Loucy (cell line): ENCODE measurements at regions not wholly inside any gene's neighbourhood (a gene's known extent, or its start where the extent isn't known, plus 50 kb on each side); places are given as distances from the start of the nearest gene placed in this dataset.

ENCODE experiments used
- H2AFZ ChIP-seq: fragments of 200-600 bp; sonication (generic); 2 replicates; pipeline ENCODE4 v1.6.0; 2016; ENCODE audit warnings: antibody characterized with exemption, mild to moderate bottlenecking, low read length, moderate library complexity
- H3F3A ChIP-seq: fragments of 200-600 bp; 2 replicates; pipeline ENCODE4 v1.6.0; 2016; ENCODE audit warnings: antibody characterized with exemption, low read depth, mild to moderate bottlenecking
- H3K27me3 ChIP-seq: fragments of 200-600 bp; sonication (generic); 2 replicates; pipeline ENCODE4 v1.6.1; 2014; ENCODE audit warnings: low read length, mild to moderate bottlenecking; ENCODE audit not compliant: insufficient read depth, poor library complexity, severe bottlenecking
- H3K36me3 ChIP-seq: fragments of 200-600 bp; sonication (generic); 2 replicates; pipeline ENCODE4 v1.6.1; 2016; ENCODE audit warnings: low read length; ENCODE audit not compliant: insufficient read depth
- H3K4me1 ChIP-seq: fragments of 200-600 bp; sonication (generic); 2 replicates; pipeline ENCODE4 v1.5.1; 2014; ENCODE audit warnings: low read length, mild to moderate bottlenecking; ENCODE audit not compliant: insufficient read depth, poor library complexity, severe bottlenecking
- H3K4me2 ChIP-seq: fragments of 200-600 bp; sonication (generic); 2 replicates; pipeline ENCODE4 v1.6.0; 2014; ENCODE audit warnings: antibody characterized with exemption, low read length, low read depth, mild to moderate bottlenecking; ENCODE audit not compliant: poor library complexity, severe bottlenecking
- H3K4me3 ChIP-seq: fragments of 200-600 bp; sonication (generic); 2 replicates; pipeline ENCODE4 v1.5.1; 2014; ENCODE audit warnings: low read length, mild to moderate bottlenecking, mixed read lengths; ENCODE audit not compliant: poor library complexity, severe bottlenecking
- H3K79me2 ChIP-seq: fragments of 200-600 bp; sonication (generic); 2 replicates; pipeline ENCODE4 v1.6.1; 2014; ENCODE audit warnings: low read length; ENCODE audit not compliant: insufficient read depth
- H3K9ac ChIP-seq: fragments of 200-600 bp; sonication (generic); 2 replicates; pipeline ENCODE4 v1.6.0; 2014; ENCODE audit warnings: mild to moderate bottlenecking, low read depth, low read length, moderate library complexity; ENCODE audit not compliant: poor library complexity, severe bottlenecking
- H3K9me2 ChIP-seq: fragments of 200-600 bp; sonication (generic); replicated peaks from 2 replicates; pipeline ENCODE4 v1.6.1; 2016; ENCODE audit warnings: low read depth, low read length, mixed read lengths
- H3K9me3 ChIP-seq: fragments of 200-600 bp; sonication (generic); 2 replicates; pipeline ENCODE4 v1.6.1; 2014; ENCODE audit warnings: mild to moderate bottlenecking, antibody characterized with exemption, low read length, low read depth; ENCODE audit not compliant: insufficient read depth
- H4K20me1 ChIP-seq: fragments of 200-600 bp; sonication (generic); 2 replicates; pipeline ENCODE4 v1.6.0; 2014; ENCODE audit warnings: antibody characterized with exemption, low read length, mild to moderate bottlenecking; ENCODE audit not compliant: insufficient read depth, poor library complexity, severe bottlenecking
- EZH2phosphoT487 ChIP-seq: fragments of 200-600 bp; IDR thresholded peaks from 2 replicates; pipeline ENCODE4 v1.6.1; 2018; ENCODE audit warnings: antibody characterized with exemption, mild to moderate bottlenecking, moderate library complexity, borderline replicate concordance
- TF ChIP-seq, protein P1 (sequence below): fragments of 200-600 bp; sonication (generic); conservative IDR thresholded peaks from 2 replicates; pipeline ENCODE4 v1.5.1; 2014; ENCODE audit warnings: mild to moderate bottlenecking, antibody characterized with exemption, low read length

DNA sequence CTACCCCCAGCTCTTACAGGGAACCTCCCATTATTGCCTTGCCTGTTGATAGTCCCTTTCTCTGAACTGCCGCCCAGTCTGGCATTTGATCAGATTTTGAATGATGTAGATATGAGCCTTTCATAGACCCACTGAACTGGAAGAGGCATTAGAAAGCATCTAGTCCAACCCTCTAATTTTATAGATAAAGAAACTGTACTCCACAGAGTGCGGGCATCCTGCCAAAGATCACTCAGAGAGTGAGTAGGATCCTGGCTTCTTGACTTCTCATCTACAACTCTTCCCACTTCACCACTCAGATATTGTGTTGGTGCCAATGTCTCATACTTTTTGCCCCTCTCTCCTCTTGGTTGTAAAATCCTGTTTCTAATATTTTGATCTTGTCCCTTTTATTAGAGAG, 179.2 kb upstream of the BMP2 start:
- Histone ChIP-seq H3K4me2 (no peak overlapping the region), H3K36me3 (no peaks in the 10 kb centered on the region)
- TF ChIP-seq EZH2phosphoT487: no peak
- TF ChIP-seq, protein P1, sequence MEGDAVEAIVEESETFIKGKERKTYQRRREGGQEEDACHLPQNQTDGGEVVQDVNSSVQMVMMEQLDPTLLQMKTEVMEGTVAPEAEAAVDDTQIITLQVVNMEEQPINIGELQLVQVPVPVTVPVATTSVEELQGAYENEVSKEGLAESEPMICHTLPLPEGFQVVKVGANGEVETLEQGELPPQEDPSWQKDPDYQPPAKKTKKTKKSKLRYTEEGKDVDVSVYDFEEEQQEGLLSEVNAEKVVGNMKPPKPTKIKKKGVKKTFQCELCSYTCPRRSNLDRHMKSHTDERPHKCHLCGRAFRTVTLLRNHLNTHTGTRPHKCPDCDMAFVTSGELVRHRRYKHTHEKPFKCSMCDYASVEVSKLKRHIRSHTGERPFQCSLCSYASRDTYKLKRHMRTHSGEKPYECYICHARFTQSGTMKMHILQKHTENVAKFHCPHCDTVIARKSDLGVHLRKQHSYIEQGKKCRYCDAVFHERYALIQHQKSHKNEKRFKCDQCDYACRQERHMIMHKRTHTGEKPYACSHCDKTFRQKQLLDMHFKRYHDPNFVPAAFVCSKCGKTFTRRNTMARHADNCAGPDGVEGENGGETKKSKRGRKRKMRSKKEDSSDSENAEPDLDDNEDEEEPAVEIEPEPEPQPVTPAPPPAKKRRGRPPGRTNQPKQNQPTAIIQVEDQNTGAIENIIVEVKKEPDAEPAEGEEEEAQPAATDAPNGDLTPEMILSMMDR: no peak

DNA sequence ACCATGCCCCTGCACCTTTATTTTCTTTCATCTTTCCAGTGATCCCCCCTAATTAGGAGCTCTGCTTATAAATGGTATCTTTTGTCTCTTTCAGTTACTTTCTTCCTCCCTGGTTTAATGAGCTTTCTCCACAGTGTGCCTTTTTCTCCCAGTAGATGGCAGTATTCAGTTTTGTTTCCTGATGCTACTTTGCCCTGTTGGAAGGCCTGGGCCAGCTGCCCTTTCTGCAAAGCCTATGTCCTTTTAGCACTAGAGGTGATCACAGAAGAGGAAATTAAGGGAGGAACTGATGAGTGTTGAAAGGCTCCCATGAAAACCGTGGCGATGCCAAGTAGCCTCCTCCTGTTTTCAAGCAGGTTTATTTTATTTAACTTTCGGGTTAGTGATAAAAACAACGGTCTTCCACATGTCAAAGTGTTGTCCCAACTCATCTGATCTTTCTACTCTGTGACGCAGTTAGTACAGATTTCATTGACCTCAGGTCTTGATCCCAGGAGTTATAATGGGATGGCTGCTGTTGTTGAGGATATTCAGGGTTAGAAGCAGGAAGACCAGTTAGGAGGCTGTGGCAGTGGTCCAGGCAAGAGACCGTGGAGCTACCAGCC, 184.2 kb upstream of the BMP2 start:
- no peaks in the 10 kb centered on the region for H3K36me3 ChIP-seq
- no peaks in the 10 kb centered on the region for H3K9me2 ChIP-seq
- no peak overlapping the region for H3K4me2 ChIP-seq
- H3K27me3 ChIP-seq: no peaks in the 10 kb centered on the region
- H3K9ac ChIP-seq: no peak overlapping the region
- H3K4me1 ChIP-seq: no peaks in the 10 kb centered on the region
- H2AFZ ChIP-seq: no peak overlapping the region
- no peaks in the 10 kb centered on the region for H3F3A ChIP-seq
- TF ChIP-seq, protein P1: peak; percentile 81
- no peak for TF ChIP-seq EZH2phosphoT487
- H3K79me2 ChIP-seq: no peaks in the 10 kb centered on the region
- no peaks in the 10 kb centered on the region for H3K9me3 ChIP-seq
- H3K4me3 ChIP-seq: no peak overlapping the region
- no peaks in the 10 kb centered on the region for H4K20me1 ChIP-seq

More for the DNA sequence above, 179.2 kb upstream of the BMP2 start:
- H3K4me1 ChIP-seq: no peaks in the 10 kb centered on the region
- no peaks in the 10 kb centered on the region for H4K20me1 ChIP-seq
- H3K9ac ChIP-seq: no peak overlapping the region
- H3K79me2 ChIP-seq: no peaks in the 10 kb centered on the region
- no peaks in the 10 kb centered on the region for H3K9me2 ChIP-seq
- no peaks in the 10 kb centered on the region for H3K9me3 ChIP-seq
- H3F3A ChIP-seq: no peaks in the 10 kb centered on the region
- H3K27me3 ChIP-seq: no peaks in the 10 kb centered on the region
- no peak overlapping the region for H2AFZ ChIP-seq
- no peak overlapping the region for H3K4me3 ChIP-seq

DNA sequence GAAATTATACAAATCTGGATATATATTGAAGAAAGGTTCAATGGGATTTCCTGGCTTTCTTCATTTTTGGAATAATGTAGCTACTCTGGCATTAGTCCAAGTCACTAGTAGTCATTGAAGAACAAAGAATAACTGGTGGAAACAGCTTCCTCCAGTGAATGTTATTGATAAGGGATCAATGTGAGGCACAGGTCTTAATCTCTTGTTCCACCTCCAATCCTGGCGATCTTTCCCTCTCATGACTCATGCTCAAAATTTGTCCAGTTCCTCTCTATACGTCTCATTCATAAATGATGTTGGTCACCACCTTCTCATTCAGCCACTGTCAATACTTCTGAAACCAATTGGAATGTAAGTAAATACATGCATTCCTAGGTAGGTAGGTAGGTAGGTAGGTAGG, 185.0 kb upstream of the BMP2 start:
- Histone ChIP-seq H3K9me2 (no peaks in the 10 kb centered on the region), H3K36me3 (no peaks in the 10 kb centered on the region), H3K79me2 (no peaks in the 10 kb centered on the region), H3K4me1 (no peaks in the 10 kb centered on the region), H4K20me1 (no peaks in the 10 kb centered on the region), H3K4me2 (no peak overlapping the region), H3K9me3 (no peaks in the 10 kb centered on the region), H3K9ac (no peak overlapping the region), H3F3A (no peaks in the 10 kb centered on the region), H2AFZ (no peak overlapping the region), H3K4me3 (no peak overlapping the region), H3K27me3 (no peaks in the 10 kb centered on the region)
- TF ChIP-seq, protein P1: no peak
- no peak for TF ChIP-seq EZH2phosphoT487
